ENCODE measurements at regions not wholly inside any gene's neighbourhood (a gene's known extent, or its start where the extent isn't known, plus 50 kb on each side); places are given as distances from the start of the nearest gene placed in this dataset.

GRCh38 chr14:88981948-88982347, 157.5 kb downstream of the TTC8 start:
- WGBS (ENCODE audit: extremely low coverage, insufficient read length, low lambda C conversion rate): no CpG with 5 or more reads among the region's 4 CpGs
- H3K79me2 ChIP-seq (ENCODE audit: insufficient read depth, low read length): no peaks in the 10 kb centered on the region
- no peak overlapping the region for H3T11ph ChIP-seq (ENCODE audit: low read length)
- H2AK5ac ChIP-seq (ENCODE audit: insufficient read length, low read length): no peak overlapping the region
- no peak overlapping the region for H2BK20ac ChIP-seq (ENCODE audit: low read depth, low read length, poor library complexity, severe bottlenecking)
- H3K27me3 ChIP-seq (ENCODE audit: insufficient read depth, low read length): no peaks in the 10 kb centered on the region
- no peak overlapping the region for H2BK120ac ChIP-seq (ENCODE audit: low read depth, low read length, poor library complexity, severe bottlenecking)
- no peak for DNase-seq
- peaks cover 29% of the 10 kb centered on the region for H3K27me3 Mint-ChIP-seq (ENCODE audit: low read depth)
- no peak overlapping the region for H3K4me2 ChIP-seq (ENCODE audit: insufficient read depth, insufficient read length, low read length)
- no peak overlapping the region for H3K56ac ChIP-seq (ENCODE audit: insufficient read length, low read depth, low read length)
- H3K4me1 Mint-ChIP-seq: peaks cover 0 to 6% of the 10 kb centered on the region in 2 experiments; a peak in 3 of 4 replicates
- H3K9ac ChIP-seq (ENCODE audit: extremely low read depth, insufficient read length, low read length): no peak overlapping the region
- H2BK12ac ChIP-seq (ENCODE audit: insufficient read length, low read depth, low read length): no peak overlapping the region
- no peak overlapping the region for H3K27ac Mint-ChIP-seq
- no peak overlapping the region for H3K4ac ChIP-seq (ENCODE audit: low read depth, low read length)
- H3K9me3 ChIP-seq (ENCODE audit: control insufficient read depth, low read depth, low read length): no peaks in the 10 kb centered on the region
- H4K8ac ChIP-seq (replicated peaks; ENCODE audit: insufficient read length, low read depth, low read length): no peak overlapping the region
- H3K18ac ChIP-seq (ENCODE audit: insufficient read length, low read depth, low read length): no peak overlapping the region
- H3K4me3 Mint-ChIP-seq: no peak overlapping the region
- no peaks in the 10 kb centered on the region for H3K4me1 ChIP-seq (ENCODE audit: insufficient read depth, low read length)
- peaks cover 4% of the 10 kb centered on the region for H3K23me2 ChIP-seq (ENCODE audit: insufficient read length, low read depth, low read length, poor library complexity, severe bottlenecking)
- no peaks in the 10 kb centered on the region for H4K20me1 ChIP-seq (ENCODE audit: control insufficient read depth, insufficient read depth, insufficient read length)
- H4K91ac ChIP-seq (ENCODE audit: insufficient read length, low read depth, low read length): no peak overlapping the region
- H2AFZ ChIP-seq (ENCODE audit: low read length): no peak overlapping the region
- no peak overlapping the region for H4K5ac ChIP-seq (ENCODE audit: insufficient read length, low read depth, low read length)
- no peak overlapping the region for H2BK5ac ChIP-seq (ENCODE audit: insufficient read length, low read length)
- H2BK15ac ChIP-seq (ENCODE audit: low read depth, low read length): no peak overlapping the region
- H3K36me3 Mint-ChIP-seq (ENCODE audit: insufficient read depth in 1 of 3, low read depth in 3 of 3): no peaks in the 10 kb centered on the region; a peak in 1 of 7 replicates
- TF ChIP-seq CTCF (conservative IDR thresholded peaks at IDR 0.05): no peak
- H3K9me3 Mint-ChIP-seq: peaks cover 4 to 5% of the 10 kb centered on the region in 2 experiments; a peak in 3 of 5 replicates
- no peaks in the 10 kb centered on the region for H3K79me1 ChIP-seq (ENCODE audit: insufficient read depth, low read depth, low read length, poor library complexity, severe bottlenecking)
- no peak overlapping the region for H3K27ac ChIP-seq (ENCODE audit: insufficient read length, low read depth, low read length)
- no peak overlapping the region for H3K14ac ChIP-seq (ENCODE audit: insufficient read depth, low read length)
- no peak overlapping the region for H3K23ac ChIP-seq (ENCODE audit: insufficient read length, low read depth, low read length)
